HEK293 (cell line): ENCODE measurements at regions not wholly inside any gene's neighbourhood (a gene's known extent, or its start where the extent isn't known, plus 50 kb on each side); places are given as distances from the start of the nearest gene placed in this dataset.

ENCODE experiments used
- CTCF ChIA-PET: fragments of 350-600 bp; formaldehyde crosslinking; extraction: SDS; loops from one replicate; lab custom pipeline; 2021; ENCODE audit warnings: antibody characterized with exemption; lab: Yijun Ruan, JAX
- POLR2A ChIA-PET: fragments of 300-600 bp; formaldehyde crosslinking; extraction: SDS; loops from one replicate; lab custom pipeline; 2020; ENCODE audit warnings: antibody characterized with exemption, inconsistent platforms; lab: Yijun Ruan, JAX
- H3K27ac ChIP-seq: fragments of 200-500 bp; sonication (Bioruptor generic); 2 replicates; pipeline ENCODE4 v1.5.1; 2014; ENCODE audit warnings: low read depth, low read length, control low read depth, inconsistent platforms; ENCODE audit errors: extremely low read depth
- H3K36me3 ChIP-seq, 2 experiments: fragments of 200-500 bp in 1 of 2; sonication (Bioruptor generic) in 1 of 2; 1 replicate in 1 of 2; 2 replicates in 1 of 2; pipeline ENCODE4 v1.5.1; 2014 to 2017; ENCODE audit warnings: inconsistent platforms in 2 of 2, low read length in 2 of 2; ENCODE audit not compliant: control insufficient read depth in 2 of 2, insufficient read depth in 1 of 2
- H3K4me1 ChIP-seq: fragments of 200-500 bp; sonication (Bioruptor generic); 2 replicates; pipeline ENCODE4 v1.5.1; 2014; ENCODE audit warnings: mild to moderate bottlenecking, low read length, inconsistent platforms; ENCODE audit not compliant: control insufficient read depth, insufficient read depth
- H3K4me3 ChIP-seq: 2 replicates; pipeline ENCODE4 v1.5.1; 2011; ENCODE audit warnings: low read depth, mild to moderate bottlenecking, control low read depth, low read length, moderate library complexity
- H3K9me3 ChIP-seq: fragments of 200-500 bp; sonication (Bioruptor generic); 2 replicates; pipeline ENCODE4 v1.5.1; 2014; ENCODE audit warnings: low read depth, low read length, inconsistent platforms; ENCODE audit not compliant: control insufficient read depth, insufficient read depth
- BCL11B ChIP-seq: fragments of 450-650 bp; formaldehyde crosslinking; IDR thresholded peaks from 2 replicates; pipeline ENCODE4 v1.5.1; 2016; ENCODE audit warnings: low read depth, missing biosample characterization, missing genetic modification characterization
- BCL6B ChIP-seq: fragments of 450-650 bp; formaldehyde crosslinking; IDR thresholded peaks from 2 replicates; pipeline ENCODE4 v1.5.1; 2017; ENCODE audit warnings: missing biosample characterization, missing genetic modification characterization
- GLI4 ChIP-seq: fragments of 450-650 bp; formaldehyde crosslinking; IDR thresholded peaks from 2 replicates; pipeline ENCODE4 v1.5.1; 2016; ENCODE audit warnings: missing biosample characterization, missing genetic modification characterization
- KLF1 ChIP-seq: fragments of 450-650 bp; formaldehyde crosslinking; IDR thresholded peaks from 2 replicates; pipeline ENCODE4 v1.5.1; 2016; ENCODE audit warnings: missing biosample characterization, missing genetic modification characterization
- RBAK ChIP-seq: fragments of 450-650 bp; formaldehyde crosslinking; IDR thresholded peaks from 2 replicates; pipeline ENCODE4 v1.5.1; 2016; ENCODE audit warnings: missing biosample characterization, missing genetic modification characterization
- SCRT1 ChIP-seq: fragments of 450-650 bp; formaldehyde crosslinking; IDR thresholded peaks from 2 replicates; pipeline ENCODE4 v1.5.1; 2016; ENCODE audit warnings: missing biosample characterization, missing genetic modification characterization, borderline replicate concordance
- SP7 ChIP-seq: fragments of 450-650 bp; formaldehyde crosslinking; IDR thresholded peaks from 2 replicates; pipeline ENCODE4 v1.5.1; 2016; ENCODE audit warnings: missing biosample characterization, missing genetic modification characterization
- ZBTB48 ChIP-seq: fragments of 450-650 bp; formaldehyde crosslinking; IDR thresholded peaks from 2 replicates; pipeline ENCODE4 v1.5.1; 2016; ENCODE audit warnings: missing biosample characterization, missing genetic modification characterization
- ZFHX2 ChIP-seq: fragments of 450-650 bp; formaldehyde crosslinking; conservative IDR thresholded peaks from 2 replicates; pipeline ENCODE4 v1.5.1; 2016; ENCODE audit warnings: missing biosample characterization, missing genetic modification characterization
- ZNF112 ChIP-seq: fragments of 450-650 bp; formaldehyde crosslinking; IDR thresholded peaks from 2 replicates; pipeline ENCODE4 v1.5.0; 2017; ENCODE audit warnings: missing biosample characterization, missing genetic modification characterization
- ZNF114 ChIP-seq: fragments of 450-650 bp; formaldehyde crosslinking; IDR thresholded peaks from 2 replicates; pipeline ENCODE4 v1.5.0; 2017; ENCODE audit warnings: missing biosample characterization, missing genetic modification characterization
- ZNF157 ChIP-seq: fragments of 450-650 bp; formaldehyde crosslinking; IDR thresholded peaks from 2 replicates; pipeline ENCODE4 v1.5.1; 2016; ENCODE audit warnings: missing biosample characterization, missing genetic modification characterization
- ZNF18 ChIP-seq: fragments of 450-650 bp; formaldehyde crosslinking; IDR thresholded peaks from 2 replicates; pipeline ENCODE4 v1.5.1; 2016; ENCODE audit warnings: missing biosample characterization, missing genetic modification characterization
- ZNF214 ChIP-seq: fragments of 450-650 bp; formaldehyde crosslinking; IDR thresholded peaks from 2 replicates; pipeline ENCODE4 v1.5.1; 2017; ENCODE audit warnings: missing biosample characterization, mild to moderate bottlenecking, missing genetic modification characterization, borderline replicate concordance
- ZNF311 ChIP-seq: fragments of 450-650 bp; formaldehyde crosslinking; IDR thresholded peaks from 2 replicates; pipeline ENCODE4 v1.5.1; 2017; ENCODE audit warnings: missing biosample characterization, missing genetic modification characterization, borderline replicate concordance
- ZNF391 ChIP-seq: fragments of 450-650 bp; formaldehyde crosslinking; IDR thresholded peaks from 2 replicates; pipeline ENCODE4 v1.5.1; 2016; ENCODE audit warnings: low read depth, missing biosample characterization, missing genetic modification characterization, borderline replicate concordance
- ZNF449 ChIP-seq: fragments of 450-650 bp; formaldehyde crosslinking; IDR thresholded peaks from 2 replicates; pipeline ENCODE4 v1.5.1; 2017; ENCODE audit warnings: missing biosample characterization, mild to moderate bottlenecking, missing genetic modification characterization, moderate library complexity
- ZNF518A ChIP-seq: fragments of 450-650 bp; formaldehyde crosslinking; conservative IDR thresholded peaks from 2 replicates; pipeline ENCODE4 v1.5.1; 2016; ENCODE audit warnings: low read depth, missing biosample characterization, missing genetic modification characterization
- ZNF529 ChIP-seq: fragments of 450-650 bp; formaldehyde crosslinking; IDR thresholded peaks from 2 replicates; pipeline ENCODE4 v1.5.1; 2017; ENCODE audit warnings: missing genetic modification characterization, missing biosample characterization; ENCODE audit not compliant: insufficient replicate concordance
- ZNF544 ChIP-seq: fragments of 450-650 bp; formaldehyde crosslinking; IDR thresholded peaks from 2 replicates; pipeline ENCODE4 v1.5.0; 2017; ENCODE audit warnings: missing biosample characterization, missing genetic modification characterization
- ZNF560 ChIP-seq: fragments of 450-650 bp; formaldehyde crosslinking; IDR thresholded peaks from 2 replicates; pipeline ENCODE4 v1.5.1; 2017; ENCODE audit warnings: missing biosample characterization, missing genetic modification characterization, borderline replicate concordance
- ZNF571 ChIP-seq: fragments of 450-650 bp; formaldehyde crosslinking; IDR thresholded peaks from 2 replicates; pipeline ENCODE4 v1.5.0; 2017; ENCODE audit warnings: missing biosample characterization, missing genetic modification characterization
- ZNF654 ChIP-seq: fragments of 450-650 bp; formaldehyde crosslinking; IDR thresholded peaks from 2 replicates; pipeline ENCODE4 v1.5.1; 2016; ENCODE audit warnings: low read depth, missing biosample characterization, missing genetic modification characterization

- Histone ChIP-seq H3K27ac (no peak overlapping the region), H3K4me1 (no peaks in the 10 kb centered on the region), H3K36me3 (no peaks in the 10 kb centered on the region), H3K4me3 (no peak overlapping the region), H3K9me3 (no peaks in the 10 kb centered on the region)
- ChIA-PET CTCF (no interaction called here), POLR2A (no interaction called here)
- TF ChIP-seq ZNF18 (tag by site-specific recombination), result no peak
- no peak for TF ChIP-seq GLI4 (tag by site-specific recombination)
- no peak for TF ChIP-seq ZNF311
- TF ChIP-seq ZFHX2, result no peak
- no peak for TF ChIP-seq ZNF112 (tag by site-specific recombination)
- no peak for TF ChIP-seq ZNF529 (tag by site-specific recombination)
- no peak for TF ChIP-seq SP7
- no peak for TF ChIP-seq BCL11B (tag by site-specific recombination)
- no peak for TF ChIP-seq KLF1 (tag by site-specific recombination)
- no peak for TF ChIP-seq ZNF518A (tag by site-specific recombination)
- no peak for TF ChIP-seq ZNF114 (tag by site-specific recombination)
- TF ChIP-seq ZNF544 (tag by site-specific recombination), result no peak
- no peak for TF ChIP-seq ZNF214 (tag by site-specific recombination)
- TF ChIP-seq RBAK, result no peak
- TF ChIP-seq ZNF571 (tag by site-specific recombination), result no peak
- TF ChIP-seq ZNF560 (tag by site-specific recombination), result no peak
- TF ChIP-seq ZNF449 (tag by site-specific recombination), result no peak
These were observed 436.0 kb downstream of the CETN3 start for GRCh38 chr5:89973516-89973915.

GRCh38 chr5:89972901-89973300 lies 436.7 kb downstream of the CETN3 start:
- H3K4me1 ChIP-seq, result no peaks in the 10 kb centered on the region
- H3K9me3 ChIP-seq, result no peaks in the 10 kb centered on the region
- no peak overlapping the region for H3K27ac ChIP-seq
- CTCF ChIA-PET, result no interaction called here
- H3K4me3 ChIP-seq, result no peak overlapping the region
- no peaks in the 10 kb centered on the region for H3K36me3 ChIP-seq
- POLR2A ChIA-PET, result no interaction called here
- TF ChIP-seq SCRT1 (tag by site-specific recombination) (no peak), ZNF157 (no peak), ZBTB48 (no peak), BCL6B (tag by site-specific recombination) (no peak), ZNF654 (tag by site-specific recombination) (no peak), ZNF391 (tag by site-specific recombination) (no peak)
